ENCODE measurements at regions not wholly inside any gene's neighbourhood (a gene's known extent, or its start where the extent isn't known, plus 50 kb on each side); places are given as distances from the start of the nearest gene placed in this dataset.

GRCh38 chr1:88021529-88021928, 662.5 kb upstream of the PKN2 start:
- Mint-ChIP-seq H3K27ac (no peak overlapping the region), H3K36me3 (ENCODE audit: low read depth) (no peaks in the 10 kb centered on the region), H3K4me3 (no peak overlapping the region), H3K27me3 (peaks cover 4% of the 10 kb centered on the region), H3K4me1 (no peaks in the 10 kb centered on the region), H3K9me3 (ENCODE audit: low read depth) (no peaks in the 10 kb centered on the region)
- CTCF ChIA-PET = interaction anchor here (1.1 kb wide), 1 partner anchor 16 kb away, joined by 4 read pairs; no protein-coding TSS in a partner anchor
- intact Hi-C loops (cut with DNase I, micrococcal nuclease) = no loop called here
- POLR2A ChIA-PET = no interaction called here
- DNase-seq (no peak), ATAC-seq (no peak)

DNA sequence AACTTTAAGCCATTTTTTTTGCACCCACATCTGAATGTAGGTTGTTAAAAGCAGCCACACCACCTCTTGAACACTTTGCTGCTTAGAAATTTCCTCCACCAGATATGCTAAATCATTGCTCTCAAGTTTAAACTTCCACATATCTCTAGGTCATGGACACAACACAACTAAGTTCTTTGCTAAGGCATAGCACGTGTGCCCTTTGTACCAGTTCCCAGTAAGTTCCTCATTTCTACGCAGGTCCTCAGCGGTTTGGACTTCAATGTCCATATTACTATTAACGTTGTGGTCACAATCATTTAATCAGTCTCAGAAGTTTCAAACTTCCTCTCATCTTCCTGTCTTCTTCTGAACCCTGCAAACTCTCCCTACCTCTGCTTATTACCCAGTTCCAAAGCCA, 661.6 kb upstream of the PKN2 start:
- Mint-ChIP-seq H3K4me1 (no peaks in the 10 kb centered on the region), H3K36me3 (ENCODE audit: low read depth) (no peaks in the 10 kb centered on the region), H3K4me3 (no peak overlapping the region), H3K27me3 (peaks cover 4% of the 10 kb centered on the region), H3K9me3 (ENCODE audit: low read depth) (no peaks in the 10 kb centered on the region), H3K27ac (no peak overlapping the region)
- no peak for ATAC-seq
- no peak for DNase-seq
- ChIA-PET POLR2A (no interaction called here), CTCF (no interaction called here)
- intact Hi-C loops (cut with DNase I, micrococcal nuclease) = no loop called here

- Mint-ChIP-seq H3K9me3 (ENCODE audit: low read depth) (no peaks in the 10 kb centered on the region), H3K36me3 (ENCODE audit: low read depth) (no peaks in the 10 kb centered on the region), H3K27ac (no peak overlapping the region), H3K4me3 (no peak overlapping the region), H3K4me1 (no peaks in the 10 kb centered on the region), H3K27me3 (peaks cover 10% of the 10 kb centered on the region)
- CTCF ChIA-PET = interaction anchor here (0.7 kb wide), 1 partner anchor 15 kb away, joined by 3 read pairs; no protein-coding TSS in a partner anchor
- ATAC-seq (no peak), DNase-seq (no peak)
- intact Hi-C loops (cut with DNase I, micrococcal nuclease) = no loop called here
- POLR2A ChIA-PET = no interaction called here
Observed at GRCh38 chr1:88029142-88029541, 654.9 kb upstream of the PKN2 start.

- POLR2A ChIA-PET = no interaction called here
Observed at GRCh38 chr1:88029899-88030298, 654.2 kb upstream of the PKN2 start.

GRCh38 chr1:88035578-88035977, 648.5 kb upstream of the PKN2 start:
- ATAC-seq (no peak), DNase-seq (no peak)
- ChIA-PET CTCF (no interaction called here), POLR2A (interaction anchor here (0.6 kb wide), 1 partner anchor 410 kb away, joined by 4 read pairs; no protein-coding TSS in a partner anchor)
- no peaks in the 10 kb centered on the region for H3K27me3 Mint-ChIP-seq
- H3K27ac Mint-ChIP-seq = no peak overlapping the region
- H3K36me3 Mint-ChIP-seq (ENCODE audit: low read depth) = no peaks in the 10 kb centered on the region
- H3K4me3 Mint-ChIP-seq = no peak overlapping the region
- intact Hi-C loops (cut with DNase I, micrococcal nuclease) = no loop called here
- no peaks in the 10 kb centered on the region for H3K4me1 Mint-ChIP-seq
- peaks cover 8% of the 10 kb centered on the region for H3K9me3 Mint-ChIP-seq (ENCODE audit: low read depth)

More at GRCh38 chr1:88029899-88030298, 654.2 kb upstream of the PKN2 start:
- H3K27ac Mint-ChIP-seq = no peak overlapping the region
- no peaks in the 10 kb centered on the region for H3K4me1 Mint-ChIP-seq
- DNase-seq (no peak), ATAC-seq (no peak)
- CTCF ChIA-PET = interaction anchor here (0.7 kb wide), 1 partner anchor 14 kb away, joined by 3 read pairs; no protein-coding TSS in a partner anchor
- H3K36me3 Mint-ChIP-seq (ENCODE audit: low read depth) = no peaks in the 10 kb centered on the region
- no peak overlapping the region for H3K4me3 Mint-ChIP-seq
- intact Hi-C loops (cut with DNase I, micrococcal nuclease) = no loop called here
- peaks cover 6% of the 10 kb centered on the region for H3K27me3 Mint-ChIP-seq
- H3K9me3 Mint-ChIP-seq (ENCODE audit: low read depth) = no peaks in the 10 kb centered on the region

GRCh38 chr1:88036345-88037014, 647.6 kb upstream of the PKN2 start:
- H3K27me3 Mint-ChIP-seq = no peaks in the 10 kb centered on the region
- no peak overlapping the region for H3K4me3 Mint-ChIP-seq
- intact Hi-C loops (cut with DNase I, micrococcal nuclease) = no loop called here
- H3K4me1 Mint-ChIP-seq = no peaks in the 10 kb centered on the region
- H3K36me3 Mint-ChIP-seq (ENCODE audit: low read depth) = no peaks in the 10 kb centered on the region
- H3K27ac Mint-ChIP-seq = no peak overlapping the region
- ChIA-PET CTCF (no interaction called here), POLR2A (no interaction called here)
- H3K9me3 Mint-ChIP-seq (ENCODE audit: low read depth) = peaks cover 8% of the 10 kb centered on the region
- ATAC-seq = no peak
- DNase-seq = no peak

DNA sequence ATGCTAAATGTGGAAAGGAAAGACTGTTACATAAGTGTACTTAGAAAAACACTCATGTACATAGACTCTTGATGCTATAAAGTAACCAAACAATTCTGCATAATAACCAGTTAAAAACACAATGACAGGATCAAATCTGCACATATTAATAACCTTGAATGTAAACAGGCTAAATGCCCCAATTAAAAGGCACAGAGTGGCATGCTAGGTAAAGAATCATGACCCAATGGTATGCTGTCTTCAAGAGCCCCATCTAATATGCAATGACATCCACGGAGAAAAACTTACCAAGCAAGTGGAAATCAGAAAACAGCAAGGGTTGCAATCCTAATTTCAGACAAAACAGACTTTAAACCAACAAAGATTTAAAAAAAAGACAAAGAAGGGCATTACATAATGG, 644.8 kb upstream of the PKN2 start:
- POLR2A ChIA-PET = no interaction called here
- no peak overlapping the region for H3K27ac Mint-ChIP-seq
- H3K4me3 Mint-ChIP-seq = no peak overlapping the region
- CTCF ChIA-PET = no interaction called here
- no peak for ATAC-seq
- no peaks in the 10 kb centered on the region for H3K27me3 Mint-ChIP-seq
- H3K4me1 Mint-ChIP-seq = no peaks in the 10 kb centered on the region
- intact Hi-C loops (cut with DNase I, micrococcal nuclease) = no loop called here
- H3K36me3 Mint-ChIP-seq (ENCODE audit: low read depth) = no peaks in the 10 kb centered on the region
- no peak for DNase-seq
- peaks cover 8% of the 10 kb centered on the region for H3K9me3 Mint-ChIP-seq (ENCODE audit: low read depth)

GRCh38 chr1:88043834-88044233, 640.2 kb upstream of the PKN2 start:
- H3K9me3 Mint-ChIP-seq (ENCODE audit: low read depth) = peaks cover 7% of the 10 kb centered on the region
- no peak overlapping the region for H3K27ac Mint-ChIP-seq
- no peaks in the 10 kb centered on the region for H3K4me1 Mint-ChIP-seq
- intact Hi-C loops (cut with DNase I, micrococcal nuclease) = no loop called here
- DNase-seq (no peak), ATAC-seq (no peak)
- ChIA-PET POLR2A (no interaction called here), CTCF (interaction anchor here (0.7 to 0.8 kb wide), 2 partner anchors 14 to 479 kb away, joined by 3 read pairs; no protein-coding TSS in a partner anchor)
- H3K36me3 Mint-ChIP-seq (ENCODE audit: low read depth) = no peaks in the 10 kb centered on the region
- H3K4me3 Mint-ChIP-seq = no peak overlapping the region
- H3K27me3 Mint-ChIP-seq = no peaks in the 10 kb centered on the region

DNA sequence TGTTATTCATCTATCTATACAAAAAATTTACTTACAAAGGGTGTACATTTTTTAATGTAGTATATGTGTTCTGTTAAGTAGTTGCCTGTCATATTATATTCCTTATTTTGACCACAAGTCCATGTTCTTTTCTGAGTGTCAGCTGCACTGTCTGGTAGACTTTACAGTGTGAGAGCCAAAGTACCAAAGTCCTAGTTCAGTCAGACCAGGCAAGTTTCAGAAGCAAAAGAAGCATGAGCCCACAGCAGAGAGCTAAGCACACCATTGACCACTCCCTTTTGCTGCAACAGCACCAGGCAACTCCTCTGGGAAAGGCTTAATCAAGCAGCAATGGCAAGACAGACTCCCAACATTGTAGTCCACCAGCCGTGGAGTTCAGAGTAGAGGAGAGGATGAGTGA, 631.9 kb upstream of the PKN2 start:
- intact Hi-C loops (cut with DNase I, micrococcal nuclease) = loop anchor here in 1 of 2 experiments (10.0 kb wide), 1 partner anchor 1487 kb away; no protein-coding TSS in a partner anchor
- Mint-ChIP-seq H3K27me3 (peaks cover 8% of the 10 kb centered on the region), H3K27ac (no peak overlapping the region), H3K4me3 (no peak overlapping the region), H3K4me1 (no peaks in the 10 kb centered on the region), H3K36me3 (ENCODE audit: low read depth) (no peaks in the 10 kb centered on the region), H3K9me3 (ENCODE audit: low read depth) (no peaks in the 10 kb centered on the region)
- DNase-seq = no peak
- ATAC-seq = no peak
- CTCF ChIA-PET = no interaction called here
- POLR2A ChIA-PET = no interaction called here

GRCh38 chr1:88053065-88053464, 631.0 kb upstream of the PKN2 start:
- Mint-ChIP-seq H3K36me3 (ENCODE audit: low read depth) (no peaks in the 10 kb centered on the region), H3K4me1 (no peaks in the 10 kb centered on the region), H3K27ac (no peak overlapping the region), H3K9me3 (ENCODE audit: low read depth) (no peaks in the 10 kb centered on the region), H3K4me3 (no peak overlapping the region), H3K27me3 (peaks cover 8% of the 10 kb centered on the region)
- POLR2A ChIA-PET = no interaction called here
- intact Hi-C loops (cut with DNase I, micrococcal nuclease) = loop anchor here in 1 of 2 experiments (10.0 kb wide), 1 partner anchor 1488 kb away; no protein-coding TSS in a partner anchor
- CTCF ChIA-PET = no interaction called here
- ATAC-seq (no peak), DNase-seq (no peak)

DNA sequence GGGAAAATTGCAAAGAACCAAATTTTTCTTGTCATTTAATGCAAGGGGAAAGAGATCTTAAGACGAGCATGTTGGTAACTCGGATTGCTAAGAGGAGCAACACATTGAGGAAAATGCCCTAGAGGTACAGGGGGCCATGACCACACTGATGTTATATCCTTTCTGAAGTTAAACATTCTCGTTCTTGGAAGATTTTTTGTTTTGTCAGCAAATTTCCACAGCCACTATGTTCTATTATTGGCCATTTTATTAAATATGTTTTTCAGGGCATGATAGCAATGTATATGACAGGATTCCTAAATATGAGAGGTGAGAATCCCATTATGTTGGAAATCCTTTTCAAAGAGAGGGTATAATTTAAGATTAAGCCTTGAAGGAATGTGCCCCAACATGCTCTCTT, 627.2 kb upstream of the PKN2 start:
- ATAC-seq (no peak), DNase-seq (no peak)
- intact Hi-C loops (cut with DNase I, micrococcal nuclease) = loop anchor here in 1 of 2 experiments (10.0 kb wide), 1 partner anchor 1492 kb away; no protein-coding TSS in a partner anchor
- Mint-ChIP-seq H3K4me1 (no peaks in the 10 kb centered on the region), H3K27me3 (peaks cover 4% of the 10 kb centered on the region), H3K4me3 (no peak overlapping the region), H3K36me3 (ENCODE audit: low read depth) (no peaks in the 10 kb centered on the region), H3K27ac (no peak overlapping the region), H3K9me3 (ENCODE audit: low read depth) (no peaks in the 10 kb centered on the region)
- ChIA-PET POLR2A (no interaction called here), CTCF (no interaction called here)

DNA sequence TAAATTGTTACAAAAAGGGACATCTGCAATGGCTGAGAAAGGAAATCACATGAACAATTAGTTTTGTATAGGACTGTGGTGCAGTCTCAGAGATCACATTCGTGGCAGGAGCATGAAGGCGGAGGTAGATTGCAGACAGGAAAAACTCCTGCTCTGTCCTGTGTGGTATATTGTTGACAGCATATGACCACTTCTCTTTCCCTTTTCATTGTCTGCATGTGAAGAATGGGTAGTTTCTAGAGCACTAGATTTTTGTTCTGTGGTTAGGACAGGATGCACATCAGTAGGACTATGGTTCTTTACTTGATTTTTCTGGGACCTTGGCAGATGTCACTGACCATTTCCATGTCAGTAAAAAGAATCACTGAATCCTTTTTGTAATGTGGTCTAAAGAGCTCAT, 625.9 kb upstream of the PKN2 start:
- peaks cover under 1% of the 10 kb centered on the region for H3K27me3 Mint-ChIP-seq
- DNase-seq (no peak), ATAC-seq (no peak)
- H3K4me3 Mint-ChIP-seq = no peak overlapping the region
- H3K4me1 Mint-ChIP-seq = no peaks in the 10 kb centered on the region
- intact Hi-C loops (cut with DNase I, micrococcal nuclease) = loop anchor here in 1 of 2 experiments (10.0 kb wide), 1 partner anchor 1493 kb away; no protein-coding TSS in a partner anchor
- H3K36me3 Mint-ChIP-seq (ENCODE audit: low read depth) = no peaks in the 10 kb centered on the region
- ChIA-PET CTCF (no interaction called here), POLR2A (no interaction called here)
- H3K9me3 Mint-ChIP-seq (ENCODE audit: low read depth) = no peaks in the 10 kb centered on the region
- H3K27ac Mint-ChIP-seq = no peak overlapping the region

Measured in activated CD4-positive, alpha-beta T cell treated with anti-CD3 and anti-CD28 coated beads for 36 hours (primary cell).